ENCODE measurements at regions not wholly inside any gene's neighbourhood (a gene's known extent, or its start where the extent isn't known, plus 50 kb on each side); places are given as distances from the start of the nearest gene placed in this dataset.
"Not testable (repeated sequence)": the region's sequence is repeated elsewhere in the genome, so short reads cannot be mapped to it uniquely, and the experiment has no call there.

- peaks cover 3% of the 10 kb centered on the region for H3K9me3 Mint-ChIP-seq
- TF ChIP-seq CTCF (conservative IDR thresholded peaks at IDR 0.05), result no peak
- DNase-seq (ENCODE audit: low read depth, low spot score), result no peak
- no peak overlapping the region for H3K4me3 Mint-ChIP-seq
- H3K4me1 Mint-ChIP-seq, result peaks cover 4% of the 10 kb centered on the region
- H3K27me3 Mint-ChIP-seq (ENCODE audit: low read depth), result no peaks in the 10 kb centered on the region
- no peak overlapping the region for H3K27ac Mint-ChIP-seq (ENCODE audit: unreplicated experiment)
- H3K36me3 Mint-ChIP-seq (ENCODE audit: low read depth), result peaks cover 4% of the 10 kb centered on the region
These were observed 528.0 kb downstream of the STK39 start for GRCh38 chr2:167719410-167719809.

GRCh38 chr2:167718560-167718959 is 528.8 kb downstream of the STK39 start:
- H3K27me3 Mint-ChIP-seq (ENCODE audit: low read depth), result no peaks in the 10 kb centered on the region
- H3K4me3 Mint-ChIP-seq, result no peak overlapping the region
- no peak overlapping the region for H3K27ac Mint-ChIP-seq (ENCODE audit: unreplicated experiment)
- TF ChIP-seq CTCF (conservative IDR thresholded peaks at IDR 0.05), result no peak
- H3K36me3 Mint-ChIP-seq (ENCODE audit: low read depth), result peaks cover 4% of the 10 kb centered on the region
- H3K9me3 Mint-ChIP-seq, result peaks cover 3% of the 10 kb centered on the region
- H3K4me1 Mint-ChIP-seq, result peaks cover 4% of the 10 kb centered on the region
- no peak for DNase-seq (ENCODE audit: low read depth, low spot score)

- Mint-ChIP-seq H3K27ac (ENCODE audit: unreplicated experiment) (no peak overlapping the region), H3K36me3 (ENCODE audit: low read depth) (peaks cover 4% of the 10 kb centered on the region), H3K4me3 (no peak overlapping the region), H3K4me1 (peaks cover 4% of the 10 kb centered on the region), H3K9me3 (peaks cover 5% of the 10 kb centered on the region), H3K27me3 (ENCODE audit: low read depth) (no peaks in the 10 kb centered on the region)
- no peak for TF ChIP-seq CTCF (conservative IDR thresholded peaks at IDR 0.05)
- no peak for DNase-seq (ENCODE audit: low read depth, low spot score)
These were observed 531.5 kb downstream of the STK39 start for GRCh38 chr2:167715932-167716331.

GRCh38 chr2:167715498-167715897 is 531.9 kb downstream of the STK39 start:
- H3K4me3 Mint-ChIP-seq; H3K9me3 Mint-ChIP-seq; H3K4me1 Mint-ChIP-seq; H3K27me3 Mint-ChIP-seq (ENCODE audit: low read depth); H3K36me3 Mint-ChIP-seq (ENCODE audit: low read depth); DNase-seq (ENCODE audit: low read depth, low spot score); H3K27ac Mint-ChIP-seq (ENCODE audit: unreplicated experiment): not testable (repeated sequence)

- Mint-ChIP-seq H3K27me3 (ENCODE audit: low read depth) (no peaks in the 10 kb centered on the region), H3K27ac (ENCODE audit: unreplicated experiment) (no peak overlapping the region), H3K36me3 (ENCODE audit: low read depth) (peaks cover 6% of the 10 kb centered on the region)
These were observed 535.1 kb downstream of the STK39 start for GRCh38 chr2:167712275-167712674.

GRCh38 chr2:167708998-167709397 is 538.4 kb downstream of the STK39 start:
- Mint-ChIP-seq H3K4me1 (no peaks in the 10 kb centered on the region), H3K4me3 (no peak overlapping the region), H3K27ac (ENCODE audit: unreplicated experiment) (no peak overlapping the region), H3K27me3 (ENCODE audit: low read depth) (no peaks in the 10 kb centered on the region), H3K9me3 (peaks cover 3% of the 10 kb centered on the region), H3K36me3 (ENCODE audit: low read depth) (peaks cover 2% of the 10 kb centered on the region)
- TF ChIP-seq CTCF (conservative IDR thresholded peaks at IDR 0.05), result no peak
- no peak for DNase-seq (ENCODE audit: low read depth, low spot score)

More at GRCh38 chr2:167712275-167712674, 535.1 kb downstream of the STK39 start:
- Mint-ChIP-seq H3K4me1 (no peaks in the 10 kb centered on the region), H3K4me3 (no peak overlapping the region), H3K9me3 (peaks cover 3% of the 10 kb centered on the region)
- no peak for TF ChIP-seq CTCF (conservative IDR thresholded peaks at IDR 0.05)
- DNase-seq (ENCODE audit: low read depth, low spot score), result no peak

Measured in neural crest cell (in vitro differentiated cells).